Stimulated activated CD4-positive, alpha-beta T cell treated with anti-CD3 and anti-CD28 coated beads, Interleukin-1b, Interleukin-23, amount 100 ng/mL, for 24 hours (primary cell): ENCODE measurements at regions not wholly inside any gene's neighbourhood (a gene's known extent, or its start where the extent isn't known, plus 50 kb on each side); places are given as distances from the start of the nearest gene placed in this dataset.
A peak's percentile ranks its signal among the peaks of the same experiment; 100 is the strongest.
"Not testable (repeated sequence)": the region's sequence is repeated elsewhere in the genome, so short reads cannot be mapped to it uniquely, and the experiment has no call there.

Source experiments
- DNase-seq, 4 experiments: peaks; one replicate each; pipeline ENCODE4 v3.0.0-alpha.2; 2020; ENCODE audit warnings: low read depth in 4 of 4, low spot score in 1 of 4

DNA sequence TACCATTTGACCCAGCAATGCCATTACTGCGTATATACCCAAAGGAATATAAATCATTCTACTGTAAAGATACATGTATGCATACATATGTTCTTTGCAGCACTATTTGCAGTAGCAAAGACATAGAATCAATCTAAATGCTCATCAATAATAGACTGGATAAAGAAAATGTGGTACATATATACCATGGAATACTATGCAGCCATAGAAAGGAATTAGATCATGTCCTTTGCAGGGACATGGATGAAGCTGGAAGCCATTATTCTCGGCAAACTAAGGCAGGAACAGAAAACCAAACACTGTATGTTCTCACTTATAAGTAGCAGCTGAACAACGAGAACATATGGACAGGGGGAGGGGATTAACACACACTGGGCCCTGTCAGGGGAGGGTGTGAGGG, 54.8 kb upstream of the ZNF30 start:
- DNase-seq: not testable (repeated sequence)

DNA sequence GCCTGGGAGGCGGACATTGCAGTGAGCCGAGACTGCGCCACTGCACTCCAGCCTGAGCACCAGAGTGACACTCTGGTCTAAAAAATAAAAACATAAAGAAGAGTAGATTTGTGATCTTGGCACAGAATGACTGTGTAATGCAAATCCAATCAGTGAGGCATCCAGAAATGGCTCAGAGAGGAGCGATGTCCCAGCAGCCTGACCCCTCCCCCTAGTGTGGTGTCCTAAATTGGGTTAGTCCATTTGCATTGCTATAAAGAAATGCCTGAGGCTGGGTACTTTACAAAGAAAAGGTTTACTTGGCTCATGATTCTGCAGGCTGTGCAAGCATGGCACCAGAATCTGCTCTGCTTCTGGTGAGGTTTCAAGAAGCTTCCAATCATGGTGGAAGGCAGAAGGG, 59.1 kb upstream of the ZNF30 start:
- no peak for DNase-seq

DNA sequence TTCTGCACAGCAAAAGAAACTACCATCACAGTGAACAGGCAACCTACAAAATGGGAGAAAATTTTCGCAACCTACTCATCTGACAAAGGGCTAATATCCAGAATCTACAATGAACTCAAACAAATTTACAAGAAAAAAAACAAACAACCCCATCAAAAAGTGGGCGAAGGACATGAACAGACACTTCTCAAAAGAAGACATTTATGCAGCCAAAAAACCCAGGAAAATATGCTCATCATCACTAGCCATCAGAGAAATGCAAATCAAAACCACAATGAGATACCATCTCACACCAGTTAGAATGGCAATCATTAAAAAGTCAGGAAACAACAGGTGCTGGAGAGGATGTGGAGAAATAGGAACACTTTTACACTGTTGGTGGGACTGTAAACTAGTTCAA, 61.5 kb upstream of the ZNF30 start:
- not testable (repeated sequence) for DNase-seq

DNA sequence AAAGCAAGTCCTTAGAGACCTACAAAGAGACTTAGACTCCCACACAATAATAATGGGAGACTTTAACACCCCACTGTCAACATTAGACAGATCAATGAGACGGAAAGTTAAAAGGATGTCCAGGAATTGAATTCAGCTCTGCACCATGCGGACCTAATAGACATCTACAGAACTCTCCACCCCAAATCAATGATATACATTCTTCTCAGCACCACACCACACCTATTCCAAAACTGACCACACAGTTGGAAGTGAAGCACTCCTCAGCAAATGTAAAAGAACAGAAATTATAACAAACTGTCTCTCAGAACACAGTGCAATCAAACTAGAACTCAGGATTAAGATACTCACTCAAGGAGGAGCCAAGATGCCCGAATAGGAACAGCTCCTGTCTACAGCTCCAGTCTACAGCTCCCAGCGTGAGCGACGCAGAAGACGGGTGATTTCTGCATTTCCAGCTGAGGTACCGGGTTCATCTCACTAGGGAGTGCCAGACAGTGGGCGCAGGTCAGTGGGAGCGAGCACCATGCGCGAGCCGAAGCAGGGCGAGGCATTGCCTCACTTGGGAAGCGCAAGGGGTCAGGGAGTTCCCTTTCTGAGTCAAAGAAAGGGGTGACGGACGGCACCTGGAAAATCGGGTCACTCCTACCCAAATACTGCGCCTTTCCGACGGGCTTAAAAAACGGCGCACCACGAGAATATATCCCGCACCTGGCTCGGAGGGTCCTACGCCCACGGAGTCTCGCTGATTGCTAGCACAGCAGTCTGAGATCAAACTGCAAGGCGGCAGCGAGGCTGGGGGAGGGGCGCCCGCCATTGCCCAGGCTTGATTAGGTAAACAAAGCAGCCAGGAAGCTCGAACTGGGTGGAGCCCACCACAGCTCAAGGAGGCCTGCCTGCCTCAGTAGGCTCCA, 66.6 kb upstream of the ZNF30 start:
- DNase-seq: not testable (repeated sequence)

DNA sequence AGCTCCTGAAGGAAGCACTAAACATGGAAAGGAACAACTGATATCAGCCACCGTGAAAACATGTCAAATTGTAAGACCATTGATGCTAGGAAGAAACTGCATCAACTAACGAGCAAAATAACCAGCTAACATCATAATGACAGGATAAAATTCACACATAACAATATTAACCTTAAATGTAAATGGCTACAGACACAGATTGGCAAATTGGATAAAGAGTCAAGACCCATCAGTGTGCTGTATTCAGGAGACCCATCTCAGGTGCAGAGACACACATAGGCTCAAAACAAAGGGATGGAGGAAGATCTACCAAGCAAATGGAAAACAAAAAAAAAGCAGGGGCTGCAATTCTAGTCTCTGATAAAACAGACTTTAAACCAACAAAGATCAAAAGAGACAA, 67.4 kb upstream of the ZNF30 start:
- DNase-seq: not testable (repeated sequence)

DNA sequence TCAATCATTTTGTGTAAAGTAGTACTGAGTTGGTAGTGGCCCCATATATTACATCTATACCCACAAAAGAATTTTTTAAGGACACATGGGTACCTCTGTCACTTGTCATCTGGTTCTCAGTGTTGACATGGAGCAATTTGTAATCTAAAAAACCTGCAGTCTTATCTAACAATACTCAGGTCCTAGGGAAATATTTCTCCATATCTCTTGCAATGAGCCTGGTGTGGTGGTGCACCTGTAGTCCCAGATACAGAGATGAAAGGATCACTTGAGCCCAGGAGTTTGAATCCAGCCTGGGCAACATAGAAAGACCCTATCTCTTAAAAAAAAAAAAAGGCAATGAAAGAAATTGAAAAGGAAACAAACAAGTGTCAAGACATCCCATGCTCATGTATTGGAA, 70.7 kb upstream of the ZNF30 start:
- DNase-seq: no peak

DNA sequence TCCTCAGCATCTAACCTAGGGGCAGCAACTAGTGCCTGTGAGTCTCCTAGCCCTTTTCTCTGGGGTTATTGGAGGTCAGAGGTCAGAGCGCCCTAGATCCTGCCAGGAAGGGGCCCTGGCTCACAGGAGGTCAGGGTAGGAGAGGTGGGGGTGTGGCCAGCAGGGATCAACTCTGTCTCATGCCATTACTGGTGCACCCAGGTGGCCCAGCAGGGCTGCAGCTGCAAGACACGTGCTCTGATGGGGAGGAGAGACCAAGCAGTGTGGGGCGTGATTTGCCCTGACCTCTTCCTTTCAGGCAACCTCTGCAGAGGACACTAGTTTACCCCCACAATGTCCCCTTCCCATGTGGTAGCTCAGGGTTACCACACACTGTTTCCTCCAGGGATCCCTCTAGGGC, 73.3 kb upstream of the ZNF30 start:
- no peak for DNase-seq

DNA sequence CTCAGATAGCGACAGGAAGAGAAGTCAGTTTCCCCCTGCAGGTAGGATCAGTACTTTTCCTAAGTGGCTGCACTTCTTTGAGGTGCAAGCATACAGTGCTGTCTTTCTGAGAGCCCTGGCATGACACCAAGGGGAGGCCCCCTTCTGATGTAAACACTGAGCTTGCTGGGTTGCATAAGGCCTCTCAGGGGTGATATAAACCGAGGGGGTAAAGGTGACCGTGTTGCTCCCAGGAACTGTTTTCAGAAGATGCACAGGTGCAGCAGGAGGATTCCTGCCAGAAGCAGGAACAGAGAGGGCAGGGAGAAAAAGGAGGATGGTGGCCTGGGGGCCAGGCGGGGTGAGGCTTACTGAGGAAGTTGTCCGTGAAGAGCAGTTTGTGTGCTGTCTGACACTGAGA, 74.0 kb upstream of the ZNF30 start:
- no peak for DNase-seq

DNA sequence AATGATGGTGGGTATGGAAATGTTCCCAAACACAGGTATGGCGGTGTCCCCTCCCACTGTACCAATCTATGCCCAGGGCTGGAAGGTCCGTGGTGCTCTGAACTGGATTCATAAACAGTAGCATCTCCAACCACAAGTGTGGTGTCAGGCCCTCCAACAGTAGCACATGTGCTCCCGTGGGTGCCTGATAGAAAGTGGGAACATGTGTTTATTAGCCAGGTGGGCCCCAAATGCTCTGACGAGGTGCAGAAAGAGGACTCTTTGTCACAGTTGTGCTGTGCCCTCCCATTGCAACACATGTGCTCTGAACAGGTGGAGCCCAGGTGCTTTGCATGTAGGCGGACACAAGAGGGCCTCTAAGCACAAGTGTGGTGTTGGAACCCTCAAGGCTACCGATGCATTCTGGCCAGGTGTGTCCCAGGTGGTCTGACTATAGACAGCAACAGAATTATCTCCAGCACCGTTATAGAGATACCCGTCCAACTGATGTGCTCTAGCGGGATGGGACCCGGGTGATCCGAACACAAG, 75.4 kb upstream of the ZNF30 start:
- no peak for DNase-seq

DNA sequence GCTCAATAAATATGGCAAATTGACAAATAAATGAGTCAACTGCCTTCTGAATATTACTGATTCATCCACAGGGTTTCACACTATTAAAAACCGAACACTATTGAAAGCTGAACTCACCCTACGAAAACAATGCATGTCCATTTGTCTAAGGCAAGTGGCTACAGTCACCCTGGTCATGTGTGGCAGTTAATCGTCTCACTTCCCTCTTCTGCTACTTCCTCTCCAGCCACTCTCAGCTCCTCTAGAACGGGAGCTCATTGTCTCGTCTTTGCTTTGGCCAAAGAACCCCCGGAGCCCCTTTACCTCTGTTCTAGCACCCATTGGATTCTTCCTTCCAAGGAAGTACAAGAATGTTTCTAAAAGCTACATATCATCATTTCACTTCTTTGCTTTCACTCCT, 74.4 kb upstream of the ZNF599 start:
- no peak for DNase-seq

DNA sequence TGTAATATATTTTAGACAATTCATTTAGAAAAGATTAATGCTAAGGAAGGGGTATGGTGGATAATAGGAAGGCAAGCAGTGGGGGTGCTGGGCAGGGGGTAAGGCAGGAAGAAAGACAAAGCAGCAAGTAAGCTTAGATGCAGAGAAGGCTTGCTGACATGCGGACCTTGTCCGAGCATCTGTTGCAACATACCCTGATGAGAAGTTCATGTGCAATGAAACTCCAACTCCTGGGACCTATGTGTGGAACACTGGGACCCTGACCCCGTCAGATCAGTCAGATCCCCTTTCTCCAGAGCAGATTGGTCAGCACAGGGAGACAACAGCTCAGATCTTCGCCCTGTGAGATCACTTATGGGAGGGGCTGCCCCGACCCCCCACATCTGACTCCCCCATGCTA, 71.3 kb upstream of the ZNF599 start:
- no peak for DNase-seq

DNA sequence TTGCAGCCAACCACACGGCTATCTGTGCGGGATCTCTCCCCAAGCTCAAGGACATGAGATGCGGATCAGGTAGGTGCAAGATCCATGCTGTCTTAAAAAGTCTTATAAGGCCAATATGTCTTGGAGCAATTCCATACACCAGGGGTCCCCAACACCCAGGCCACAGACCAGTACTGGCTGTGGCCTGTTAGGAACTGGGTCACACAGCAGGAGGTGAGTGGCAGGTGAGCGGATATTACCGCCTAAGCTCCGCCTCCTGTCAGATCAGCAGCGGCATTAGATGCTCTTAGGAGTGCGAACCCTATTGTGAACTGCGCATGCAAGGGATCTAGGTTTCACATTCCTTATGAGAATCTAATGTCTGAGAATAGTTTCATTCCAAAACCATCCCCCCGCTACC, 68.8 kb upstream of the ZNF599 start:
- no peak for DNase-seq

DNA sequence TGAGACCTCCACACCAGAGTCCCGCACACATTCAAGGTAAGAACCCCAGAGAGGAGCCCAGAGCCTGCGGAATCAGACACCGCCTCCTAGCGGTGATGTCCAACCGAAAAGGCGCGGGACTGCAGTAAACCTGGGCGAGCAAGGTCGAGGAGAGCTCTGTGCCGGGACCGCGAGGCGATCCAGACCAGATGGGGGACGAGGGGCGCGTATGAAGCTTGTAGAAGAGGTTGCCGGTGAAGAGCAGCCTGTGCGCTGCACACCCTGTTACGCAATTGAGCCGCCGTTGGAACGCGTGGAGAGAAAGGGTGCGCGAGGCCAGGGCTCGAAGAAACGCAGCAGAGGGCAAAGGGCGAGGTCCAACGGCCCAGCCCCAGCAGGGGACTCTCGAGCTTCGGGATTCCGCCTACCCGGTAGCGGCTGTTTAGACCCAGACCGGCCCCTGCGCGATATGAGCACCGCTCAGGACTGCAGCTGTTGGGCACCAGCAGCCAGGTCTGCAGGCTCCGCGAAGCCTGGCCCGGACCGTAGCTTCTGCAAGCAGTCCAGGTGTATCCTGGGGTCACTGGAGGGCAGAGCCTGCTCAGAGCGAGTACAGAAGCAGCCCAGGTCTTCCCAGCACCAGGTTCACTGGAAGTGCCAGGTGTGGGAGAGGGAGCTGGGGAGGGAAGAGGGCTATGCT, 65.9 kb upstream of the ZNF599 start:
- DNase-seq: peak in 3 of 4 experiments; percentile 7 to 15 (median 14)

DNA sequence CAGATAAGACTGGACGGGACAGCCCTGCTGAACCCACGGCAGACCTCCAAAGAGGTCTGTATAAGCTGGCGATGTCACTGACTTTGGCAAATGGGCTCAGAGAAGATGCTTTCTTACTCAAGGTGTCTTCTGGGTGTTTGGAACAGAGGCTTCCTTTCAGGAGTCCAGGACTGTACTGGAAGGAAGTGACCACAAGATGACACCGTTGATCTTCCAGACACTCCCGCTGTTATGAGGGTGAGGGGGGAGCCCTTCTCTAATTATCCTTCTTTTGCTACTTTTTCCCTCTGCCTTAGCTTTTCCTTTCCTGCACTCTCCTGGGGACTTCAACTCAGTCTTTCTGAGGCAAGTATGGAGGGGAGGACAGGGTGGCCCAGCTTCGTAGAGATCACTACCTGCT, 65.2 kb upstream of the ZNF599 start:
- no peak for DNase-seq

DNA sequence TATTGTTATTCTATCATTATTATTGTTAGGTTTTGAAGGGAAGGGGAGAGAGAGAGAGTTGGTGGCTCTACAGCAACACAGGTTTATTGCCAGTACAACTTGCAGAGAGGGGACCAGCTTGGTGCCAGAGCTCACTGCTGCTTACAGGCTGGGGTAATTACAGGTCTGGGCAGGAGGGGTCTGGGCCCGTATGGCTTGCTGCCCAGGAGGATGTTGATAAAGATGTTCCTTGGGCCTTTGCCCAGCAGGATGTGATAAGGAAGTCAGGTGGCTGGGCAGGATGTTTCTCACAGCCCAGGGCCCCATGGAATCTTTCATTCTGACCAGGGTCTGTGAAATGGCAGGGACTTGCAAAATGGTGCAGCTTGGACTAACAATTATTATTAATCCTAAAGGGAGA, 64.2 kb upstream of the ZNF599 start:
- DNase-seq: no peak

DNA sequence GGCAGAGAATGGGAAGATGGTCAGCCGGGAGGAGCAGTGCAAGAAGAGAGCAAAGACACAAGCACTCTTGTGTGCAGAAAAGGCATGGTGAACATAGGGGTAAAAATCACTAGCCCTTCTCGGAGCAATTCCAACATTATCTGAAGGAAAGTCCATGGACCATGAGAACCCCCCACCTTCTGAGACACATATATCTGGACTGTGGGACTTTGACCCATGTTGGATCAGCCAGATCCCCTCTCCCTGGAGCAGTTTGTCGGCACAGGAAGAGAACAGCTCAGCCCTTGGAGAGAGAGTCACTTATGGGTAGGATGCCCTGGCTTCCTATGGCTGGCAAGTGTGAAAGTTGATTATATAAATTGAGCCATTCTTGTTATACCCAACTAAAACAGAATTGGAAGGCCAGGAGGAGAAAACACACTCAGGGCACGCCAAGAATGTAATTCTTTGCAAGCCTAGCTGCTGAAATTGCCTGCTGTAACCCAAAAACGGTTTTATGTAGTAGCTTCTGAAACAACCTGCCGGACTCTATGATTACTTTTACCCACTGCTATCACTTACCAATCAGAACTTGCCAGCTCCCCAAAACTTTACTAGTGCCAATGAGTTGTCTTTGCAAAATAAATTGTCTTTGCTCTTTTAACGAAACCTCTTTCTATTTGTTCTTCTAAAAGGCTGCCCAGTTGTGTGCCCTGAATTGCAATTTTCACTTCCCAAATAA, 62.8 kb upstream of the ZNF599 start:
- no peak for DNase-seq

DNA sequence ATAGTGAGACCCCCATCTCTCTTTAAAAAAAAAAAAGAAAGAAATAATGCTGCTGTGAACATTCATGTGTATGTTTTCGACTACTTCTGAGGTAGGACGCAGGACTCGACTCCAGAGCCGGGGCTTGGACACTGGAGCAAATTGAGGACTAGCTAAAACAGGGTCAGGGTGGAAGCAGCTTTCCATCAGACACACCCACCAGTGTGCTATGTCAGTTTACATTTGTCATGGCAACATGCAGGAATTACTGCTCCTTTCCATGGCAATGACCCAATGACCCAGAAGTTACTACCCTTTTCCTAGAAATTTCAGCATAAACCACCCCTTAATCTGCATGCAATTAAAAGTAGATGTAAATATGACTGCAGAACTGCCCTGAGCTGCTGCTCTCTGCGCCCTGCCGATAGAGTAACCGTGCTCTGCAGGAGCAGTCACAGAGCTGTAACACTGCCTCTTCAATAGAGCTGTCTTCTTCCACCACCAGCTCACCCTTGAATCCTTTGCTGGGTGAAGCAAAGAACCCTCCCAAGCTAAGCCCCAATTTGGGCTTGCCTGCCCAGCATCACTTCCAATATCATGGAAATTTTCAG, 61.6 kb upstream of the ZNF599 start:
- no peak for DNase-seq

DNA sequence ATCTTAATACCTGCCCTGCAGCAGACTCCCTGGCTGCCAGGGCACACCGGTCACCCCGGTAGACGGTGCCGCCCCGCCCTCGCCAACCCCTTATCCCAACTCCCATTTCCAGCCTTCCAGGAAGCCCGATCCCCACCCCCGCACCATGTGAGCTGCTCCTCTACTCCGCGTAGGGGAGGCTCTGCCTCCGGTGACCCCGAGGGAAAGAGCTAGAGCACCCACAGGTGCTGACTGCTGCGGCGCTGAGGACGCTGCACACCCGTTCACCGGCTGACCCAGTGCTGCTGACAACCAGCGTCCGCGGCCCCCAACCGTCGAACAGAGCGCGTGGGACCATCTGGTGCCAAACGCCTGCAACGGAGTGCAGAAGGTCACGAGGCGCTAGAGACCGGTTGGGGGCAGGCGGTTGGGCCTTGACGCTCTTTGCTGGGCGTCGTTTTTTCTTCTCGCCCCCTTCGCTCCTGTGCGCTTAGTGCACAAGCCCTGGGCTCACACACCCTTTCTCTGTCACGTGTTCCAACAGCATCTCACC, 59.6 kb upstream of the ZNF599 start:
- no peak for DNase-seq

DNA sequence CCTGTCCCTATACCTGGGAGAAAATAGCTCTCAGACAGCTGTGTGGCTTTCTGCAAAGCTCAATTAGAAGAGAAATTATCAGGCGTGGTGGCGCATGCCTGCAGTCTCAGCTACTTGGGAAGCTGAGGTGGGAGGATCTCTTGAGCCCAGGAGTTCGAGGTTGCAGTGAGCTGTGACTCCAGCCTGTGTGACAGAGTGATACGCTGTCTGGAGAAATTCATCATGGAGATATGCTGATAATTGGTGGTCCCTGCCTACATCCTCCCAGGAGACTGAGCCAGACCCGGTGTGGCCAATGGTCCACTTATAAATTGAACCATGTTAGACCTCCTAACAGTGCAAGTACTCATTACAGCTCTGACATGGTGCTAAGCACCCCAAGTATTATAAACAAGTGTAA, 58.7 kb upstream of the ZNF599 start:
- DNase-seq: no peak

DNA sequence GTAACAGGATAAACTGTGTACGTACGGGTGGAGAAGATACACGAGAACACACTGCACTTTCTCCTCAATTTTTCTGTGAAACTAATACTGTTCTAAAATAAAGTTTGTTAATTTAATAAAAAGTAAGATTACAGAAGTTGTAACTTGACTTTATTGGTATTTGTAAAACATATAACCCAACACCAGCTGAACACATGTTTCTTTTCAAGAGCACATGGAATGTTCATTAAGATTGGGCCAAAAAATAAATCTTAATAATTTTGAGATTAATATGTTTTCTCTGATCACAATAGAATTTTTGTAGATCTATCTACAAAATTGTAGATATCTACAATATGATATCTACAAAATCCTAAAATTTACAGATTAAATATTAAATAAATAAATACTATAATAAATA, 55.1 kb upstream of the ZNF599 start:
- no peak for DNase-seq

DNA sequence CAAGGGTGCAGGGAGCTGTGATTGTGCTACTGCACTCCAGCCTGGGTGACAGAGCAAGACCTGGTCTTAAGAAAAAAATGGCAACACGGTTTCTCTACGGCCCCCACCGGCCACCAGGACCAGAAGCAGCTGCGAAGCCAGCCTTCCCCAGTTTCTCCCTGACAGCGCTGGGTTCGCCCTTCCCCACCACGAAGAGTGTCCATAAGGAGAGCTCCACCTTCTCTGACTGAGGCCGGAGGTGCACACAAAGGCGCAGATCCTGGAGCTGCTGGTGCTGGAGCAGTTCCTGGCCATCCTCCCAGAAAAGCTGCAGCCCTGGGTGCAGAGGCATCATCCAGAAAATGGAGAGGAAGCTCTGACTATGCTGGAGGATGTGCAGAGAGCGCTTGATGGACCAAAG, 52.2 kb upstream of the ZNF599 start:
- no peak for DNase-seq
